NT2/D1 (cell line): ENCODE measurements at regions not wholly inside any gene's neighbourhood (a gene's known extent, or its start where the extent isn't known, plus 50 kb on each side); places are given as distances from the start of the nearest gene placed in this dataset.

Source experiments
- SUZ12 ChIP-seq: IDR thresholded peaks from 2 replicates; pipeline ENCODE4 v1.6.1; 2011; ENCODE audit not compliant: insufficient read length, insufficient read depth; ENCODE audit errors: extremely low read depth
- YY1 ChIP-seq: IDR thresholded peaks from 2 replicates; pipeline ENCODE4 v1.6.1; 2011; ENCODE audit not compliant: insufficient read length, insufficient read depth
- ZNF274 ChIP-seq: IDR thresholded peaks from 2 replicates; pipeline ENCODE4 v1.6.1; 2011; ENCODE audit warnings: mild to moderate bottlenecking, low read depth, low read length

GRCh38 chr11:101738452-101738851 is 154.6 kb upstream of the TRPC6 start:
- no peak for TF ChIP-seq ZNF274
- TF ChIP-seq YY1, result no peak
- no peak for TF ChIP-seq SUZ12
